H9 (cell line): ENCODE measurements at regions not wholly inside any gene's neighbourhood (a gene's known extent, or its start where the extent isn't known, plus 50 kb on each side); places are given as distances from the start of the nearest gene placed in this dataset.

ENCODE experiments used
- DNase-seq: peaks from one replicate; pipeline ENCODE4 v3.0.0-alpha.2; 2017
- H2AFZ ChIP-seq: one replicate; pipeline ENCODE4 v1.6.1; 2013; ENCODE audit warnings: mild to moderate bottlenecking, low read length, control low read depth, moderate library complexity
- H2AK5ac ChIP-seq: 2 replicates; pipeline ENCODE4 v1.6.1; 2013; ENCODE audit warnings: low read length, control low read depth, mixed read lengths; ENCODE audit not compliant: insufficient read length
- H2BK120ac ChIP-seq: one replicate; pipeline ENCODE4 v1.6.1; 2013; ENCODE audit warnings: low read depth, mild to moderate bottlenecking, low read length, control low read depth, inconsistent platforms; ENCODE audit not compliant: poor library complexity, severe bottlenecking
- H2BK12ac ChIP-seq: 2 replicates; pipeline ENCODE4 v1.6.1; 2013; ENCODE audit warnings: low read length, control low read depth, mixed read lengths, low read depth; ENCODE audit not compliant: insufficient read length
- H2BK15ac ChIP-seq: 2 replicates; pipeline ENCODE4 v1.6.1; 2013; ENCODE audit warnings: low read depth, low read length, control low read depth
- H2BK20ac ChIP-seq: one replicate; pipeline ENCODE4 v1.6.1; 2013; ENCODE audit warnings: low read depth, mild to moderate bottlenecking, low read length, control low read depth, inconsistent platforms; ENCODE audit not compliant: poor library complexity, severe bottlenecking
- H2BK5ac ChIP-seq: 2 replicates; pipeline ENCODE4 v1.6.1; 2013; ENCODE audit warnings: low read length, control low read depth, mixed read lengths; ENCODE audit not compliant: insufficient read length
- H3K14ac ChIP-seq: 2 replicates; pipeline ENCODE4 v1.6.1; 2013; ENCODE audit warnings: low read length, control low read depth; ENCODE audit not compliant: insufficient read depth
- H3K18ac ChIP-seq: 2 replicates; pipeline ENCODE4 v1.6.1; 2013; ENCODE audit warnings: low read depth, mild to moderate bottlenecking, mixed read lengths, low read length, control low read depth; ENCODE audit not compliant: insufficient read length
- H3K23ac ChIP-seq: 2 replicates; pipeline ENCODE4 v1.6.1; 2013; ENCODE audit warnings: low read length, control low read depth, mixed read lengths, low read depth; ENCODE audit not compliant: insufficient read length
- H3K23me2 ChIP-seq: 2 replicates; pipeline ENCODE4 v1.6.1; 2013; ENCODE audit warnings: low read depth, mild to moderate bottlenecking, mixed read lengths, low read length, control low read depth; ENCODE audit not compliant: insufficient read length, poor library complexity, severe bottlenecking
- H3K27ac ChIP-seq: 2 replicates; pipeline ENCODE4 v1.5.1; 2013; ENCODE audit warnings: low read length, control low read depth, mixed read lengths, low read depth; ENCODE audit not compliant: insufficient read length
- H3K27me3 ChIP-seq: 2 replicates; pipeline ENCODE4 v1.6.1; 2013; ENCODE audit warnings: low read length, control low read depth, inconsistent platforms; ENCODE audit not compliant: insufficient read depth
- H3K4ac ChIP-seq: 2 replicates; pipeline ENCODE4 v1.6.1; 2013; ENCODE audit warnings: low read depth, mild to moderate bottlenecking, control low read depth, inconsistent platforms, low read length, moderate library complexity
- H3K4me1 ChIP-seq: 2 replicates; pipeline ENCODE4 v1.6.1; 2013; ENCODE audit warnings: low read length, control low read depth, inconsistent platforms; ENCODE audit not compliant: insufficient read depth
- H3K4me2 ChIP-seq: 2 replicates; pipeline ENCODE4 v1.6.1; 2013; ENCODE audit warnings: low read length, control low read depth, mixed read lengths; ENCODE audit not compliant: insufficient read length, insufficient read depth
- H3K56ac ChIP-seq: 2 replicates; pipeline ENCODE4 v1.6.1; 2013; ENCODE audit warnings: low read depth, mild to moderate bottlenecking, mixed read lengths, low read length, control low read depth; ENCODE audit not compliant: insufficient read length
- H3K79me1 ChIP-seq: 2 replicates; pipeline ENCODE4 v1.6.1; 2013; ENCODE audit warnings: low read depth, mild to moderate bottlenecking, moderate library complexity, low read length, control low read depth, inconsistent platforms; ENCODE audit not compliant: insufficient read depth, poor library complexity, severe bottlenecking
- H3K79me2 ChIP-seq: 2 replicates; pipeline ENCODE4 v1.6.1; 2013; ENCODE audit warnings: low read length, control low read depth, inconsistent platforms; ENCODE audit not compliant: insufficient read depth
- H3K9ac ChIP-seq: 2 replicates; pipeline ENCODE4 v1.6.1; 2013; ENCODE audit warnings: low read length, control low read depth, mixed read lengths; ENCODE audit not compliant: insufficient read length; ENCODE audit errors: extremely low read depth
- H3K9me3 ChIP-seq: one replicate; pipeline ENCODE4 v1.6.1; 2013; ENCODE audit warnings: low read depth, low read length, inconsistent platforms; ENCODE audit not compliant: control insufficient read depth
- H3T11ph ChIP-seq: one replicate; pipeline ENCODE4 v1.6.1; 2013; ENCODE audit warnings: mild to moderate bottlenecking, low read length, control low read depth, inconsistent platforms
- H4K20me1 ChIP-seq: one replicate; pipeline ENCODE4 v1.6.1; 2013; ENCODE audit not compliant: control insufficient read depth, insufficient read length, insufficient read depth
- H4K5ac ChIP-seq: 2 replicates; pipeline ENCODE4 v1.6.1; 2013; ENCODE audit warnings: low read depth, mild to moderate bottlenecking, mixed read lengths, low read length, control low read depth; ENCODE audit not compliant: insufficient read length
- H4K8ac ChIP-seq: replicated peaks from 2 replicates; pipeline ENCODE4 v1.6.1; 2013; ENCODE audit warnings: low read length, control low read depth, mixed read lengths, low read depth; ENCODE audit not compliant: insufficient read length
- H4K91ac ChIP-seq: 2 replicates; pipeline ENCODE4 v1.6.1; 2013; ENCODE audit warnings: low read depth, mild to moderate bottlenecking, moderate library complexity, mixed read lengths, low read length, control low read depth; ENCODE audit not compliant: insufficient read length
- H3K27ac Mint-ChIP-seq, 3 experiments: 2 replicates in 2 of 3; 3 replicates in 1 of 3; pipeline ENCODE4 v1.8.0; 2020 to 2021; ENCODE audit warnings: mixed read lengths in 3 of 3, mild to moderate bottlenecking in 1 of 3, moderate library complexity in 1 of 3
- H3K27me3 Mint-ChIP-seq: 2 replicates; pipeline ENCODE4 v1.8.0; 2021; ENCODE audit warnings: low read depth, mild to moderate bottlenecking, moderate library complexity, mixed read lengths
- H3K36me3 Mint-ChIP-seq, 3 experiments: 2 replicates in 2 of 3; 3 replicates in 1 of 3; pipeline ENCODE4 v1.8.0; 2020 to 2021; ENCODE audit warnings: low read depth in 3 of 3, mixed read lengths in 3 of 3; ENCODE audit not compliant: insufficient read depth in 1 of 3
- H3K4me1 Mint-ChIP-seq, 2 experiments: 2 replicates each; pipeline ENCODE4 v1.8.0; 2020; ENCODE audit warnings: mixed read lengths in 2 of 2
- H3K4me3 Mint-ChIP-seq, 2 experiments: 2 replicates in 1 of 2; 3 replicates in 1 of 2; pipeline ENCODE4 v1.8.0; 2020 to 2021; ENCODE audit warnings: mild to moderate bottlenecking in 2 of 2, mixed read lengths in 2 of 2, moderate library complexity in 1 of 2
- H3K9me3 Mint-ChIP-seq, 2 experiments: 2 replicates in 1 of 2; 3 replicates in 1 of 2; pipeline ENCODE4 v1.8.0; 2020; ENCODE audit warnings: mild to moderate bottlenecking in 2 of 2, mixed read lengths in 2 of 2, moderate library complexity in 1 of 2
- WGBS: extraction: QIAGEN DNeasy Blood & Tissue Kit; methylation state at CpG from one replicate; pipeline ENCODE4 v1.1.7; 2013; ENCODE audit warnings: missing lambda C conversion rate, low lambda C conversion rate, mixed read lengths; ENCODE audit not compliant: insufficient read length; ENCODE audit errors: extremely low coverage; 5-methylcytosine and 5-hydroxymethylcytosine counted together
- TF ChIP-seq, protein P1 (sequence below): fragments of 200-600 bp; sonication (generic); conservative IDR thresholded peaks from 3 replicates; pipeline ENCODE4 v1.8.0; 2021; ENCODE audit warnings: antibody characterized with exemption, mild to moderate bottlenecking

DNA sequence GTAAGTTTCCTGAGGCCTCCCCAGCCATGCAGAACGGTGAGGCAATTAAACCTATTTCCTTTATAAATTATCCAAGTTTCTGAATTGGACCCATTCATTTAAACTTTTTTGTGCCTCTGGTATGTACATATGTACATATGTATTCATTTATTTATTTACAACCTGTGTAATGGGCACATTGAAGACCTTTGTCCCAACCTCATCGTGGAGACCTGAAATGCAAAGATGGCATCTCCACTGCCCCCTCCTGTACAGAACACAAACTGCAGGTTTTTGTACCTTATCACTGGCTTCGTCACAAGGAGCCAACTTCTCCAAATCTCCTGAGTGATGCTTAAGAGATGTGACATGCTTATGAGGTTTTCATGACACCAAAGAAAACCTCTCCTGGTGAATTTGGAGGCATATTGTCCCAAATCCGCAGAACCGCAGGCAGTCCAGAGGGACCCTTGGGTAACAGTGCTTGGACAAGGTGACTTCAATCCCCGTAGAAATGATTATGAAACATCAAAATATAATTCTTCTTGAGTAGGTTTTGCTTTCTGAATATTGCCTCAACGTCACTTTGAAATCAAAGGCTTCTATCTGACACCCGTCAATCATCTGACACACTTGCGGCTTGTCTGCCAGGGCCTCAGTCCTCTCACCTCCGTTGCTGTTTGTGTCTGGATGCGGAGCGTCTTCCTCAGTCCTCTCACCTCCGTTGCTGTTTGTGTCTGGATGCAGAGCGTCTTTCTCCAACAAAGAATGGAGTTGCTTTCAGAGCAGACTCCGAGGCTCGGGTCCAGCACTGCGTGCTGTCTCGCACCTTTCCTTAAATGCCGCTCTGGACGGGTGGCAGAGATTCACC lies 135.0 kb upstream of the IRX4 start:
- no peak for DNase-seq

More for the DNA sequence above, 135.0 kb upstream of the IRX4 start:
- H4K5ac ChIP-seq, result no peak overlapping the region
- H3K36me3 Mint-ChIP-seq, result no peaks in the 10 kb centered on the region
- no peak overlapping the region for H3K27ac ChIP-seq
- H3T11ph ChIP-seq, result no peak overlapping the region
- H3K56ac ChIP-seq, result no peak overlapping the region
- peaks cover 23% of the 10 kb centered on the region for H3K27me3 Mint-ChIP-seq
- H2AFZ ChIP-seq, result no peak overlapping the region
- H3K4ac ChIP-seq, result no peak overlapping the region
- no peak overlapping the region for H2BK5ac ChIP-seq
- WGBS, result no CpG with 5 or more reads among the region's 20 CpGs
- no peak overlapping the region for H4K8ac ChIP-seq
- H2BK120ac ChIP-seq, result no peak overlapping the region
- H3K79me2 ChIP-seq, result no peaks in the 10 kb centered on the region
- H3K4me3 Mint-ChIP-seq, result no peak overlapping the region
- no peaks in the 10 kb centered on the region for H3K23me2 ChIP-seq
- H3K27ac Mint-ChIP-seq, result no peak overlapping the region
- H3K27me3 ChIP-seq, result no peaks in the 10 kb centered on the region
- no peak overlapping the region for H4K91ac ChIP-seq
- H3K23ac ChIP-seq, result no peak overlapping the region
- no peak overlapping the region for H3K18ac ChIP-seq
- H2BK15ac ChIP-seq, result no peak overlapping the region
- H2BK20ac ChIP-seq, result no peak overlapping the region
- no peak overlapping the region for H3K14ac ChIP-seq
- no peaks in the 10 kb centered on the region for H3K9me3 Mint-ChIP-seq
- H3K9ac ChIP-seq, result no peak overlapping the region
- no peak overlapping the region for H2BK12ac ChIP-seq
- H2AK5ac ChIP-seq, result no peak overlapping the region
- H3K4me1 Mint-ChIP-seq, result no peaks in the 10 kb centered on the region; a peak in 1 of 4 replicates
- H3K79me1 ChIP-seq, result no peaks in the 10 kb centered on the region
- H3K4me1 ChIP-seq, result no peaks in the 10 kb centered on the region
- no peaks in the 10 kb centered on the region for H3K9me3 ChIP-seq
- TF ChIP-seq, protein P1, sequence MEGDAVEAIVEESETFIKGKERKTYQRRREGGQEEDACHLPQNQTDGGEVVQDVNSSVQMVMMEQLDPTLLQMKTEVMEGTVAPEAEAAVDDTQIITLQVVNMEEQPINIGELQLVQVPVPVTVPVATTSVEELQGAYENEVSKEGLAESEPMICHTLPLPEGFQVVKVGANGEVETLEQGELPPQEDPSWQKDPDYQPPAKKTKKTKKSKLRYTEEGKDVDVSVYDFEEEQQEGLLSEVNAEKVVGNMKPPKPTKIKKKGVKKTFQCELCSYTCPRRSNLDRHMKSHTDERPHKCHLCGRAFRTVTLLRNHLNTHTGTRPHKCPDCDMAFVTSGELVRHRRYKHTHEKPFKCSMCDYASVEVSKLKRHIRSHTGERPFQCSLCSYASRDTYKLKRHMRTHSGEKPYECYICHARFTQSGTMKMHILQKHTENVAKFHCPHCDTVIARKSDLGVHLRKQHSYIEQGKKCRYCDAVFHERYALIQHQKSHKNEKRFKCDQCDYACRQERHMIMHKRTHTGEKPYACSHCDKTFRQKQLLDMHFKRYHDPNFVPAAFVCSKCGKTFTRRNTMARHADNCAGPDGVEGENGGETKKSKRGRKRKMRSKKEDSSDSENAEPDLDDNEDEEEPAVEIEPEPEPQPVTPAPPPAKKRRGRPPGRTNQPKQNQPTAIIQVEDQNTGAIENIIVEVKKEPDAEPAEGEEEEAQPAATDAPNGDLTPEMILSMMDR, result peak; percentile 76
- no peak overlapping the region for H3K4me2 ChIP-seq
- H4K20me1 ChIP-seq, result no peaks in the 10 kb centered on the region
